ENCODE measurements at regions not wholly inside any gene's neighbourhood (a gene's known extent, or its start where the extent isn't known, plus 50 kb on each side); places are given as distances from the start of the nearest gene placed in this dataset.

DNA sequence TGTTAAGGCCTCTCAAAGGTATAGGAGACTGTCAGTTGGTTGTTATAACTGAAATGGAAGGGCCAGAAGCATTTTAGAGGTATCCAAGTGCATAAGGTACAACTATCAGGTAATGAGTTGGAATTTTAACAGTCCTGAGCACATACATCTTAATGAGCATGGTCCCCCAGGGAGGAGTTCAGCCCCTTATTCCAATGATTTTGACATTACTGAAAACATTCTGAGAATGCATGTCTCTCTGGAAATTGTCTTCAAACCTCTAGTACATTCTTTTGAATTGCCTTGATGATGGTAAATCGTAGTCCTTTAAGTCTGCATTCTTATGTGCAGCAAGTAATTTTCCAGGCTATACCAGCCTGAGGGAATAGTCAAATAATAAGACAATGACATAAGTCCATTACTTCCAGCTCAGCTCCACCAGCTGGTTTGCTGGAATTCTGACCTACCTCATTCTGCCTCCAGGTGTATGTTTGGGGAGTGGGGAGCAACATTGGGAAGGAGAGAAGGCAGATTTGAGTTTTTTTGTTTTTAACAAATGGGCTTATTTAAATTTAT, 239.2 kb downstream of the MSRB3 start:
- Histone ChIP-seq H3K9me3 (ENCODE audit: control insufficient read depth, insufficient read depth, low read length) (no peaks in the 10 kb centered on the region), H3K9ac (ENCODE audit: low read depth, low read length) (no peak overlapping the region), H3K36me3 (ENCODE audit: insufficient read depth, low read length) (no peaks in the 10 kb centered on the region), H3K4me1 (ENCODE audit: insufficient read depth, low read length) (no peaks in the 10 kb centered on the region)

DNA sequence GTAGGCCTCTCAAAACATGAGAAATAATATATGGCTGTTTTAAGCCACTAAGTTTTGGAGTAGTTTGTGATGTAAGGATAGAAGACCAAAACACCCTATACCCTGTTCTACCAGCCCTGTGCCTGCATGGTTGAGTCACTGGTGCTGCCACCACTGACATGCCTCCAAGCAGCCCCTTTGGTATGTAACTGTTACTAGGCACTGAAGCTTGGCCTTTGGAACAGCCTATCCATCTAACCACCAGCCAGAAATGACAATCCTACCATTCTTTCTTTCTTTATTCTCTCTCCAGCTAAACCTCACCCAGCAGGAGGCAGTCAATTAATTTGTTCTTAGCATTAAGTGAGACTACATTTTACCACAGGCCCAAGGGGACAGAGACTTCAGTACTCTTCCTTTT, 240.3 kb downstream of the MSRB3 start:
- H3K9me3 ChIP-seq (ENCODE audit: control insufficient read depth, insufficient read depth, low read length), result no peaks in the 10 kb centered on the region
- no peak overlapping the region for H3K9ac ChIP-seq (ENCODE audit: low read depth, low read length)
- no peaks in the 10 kb centered on the region for H3K4me1 ChIP-seq (ENCODE audit: insufficient read depth, low read length)
- no peaks in the 10 kb centered on the region for H3K36me3 ChIP-seq (ENCODE audit: insufficient read depth, low read length)

DNA sequence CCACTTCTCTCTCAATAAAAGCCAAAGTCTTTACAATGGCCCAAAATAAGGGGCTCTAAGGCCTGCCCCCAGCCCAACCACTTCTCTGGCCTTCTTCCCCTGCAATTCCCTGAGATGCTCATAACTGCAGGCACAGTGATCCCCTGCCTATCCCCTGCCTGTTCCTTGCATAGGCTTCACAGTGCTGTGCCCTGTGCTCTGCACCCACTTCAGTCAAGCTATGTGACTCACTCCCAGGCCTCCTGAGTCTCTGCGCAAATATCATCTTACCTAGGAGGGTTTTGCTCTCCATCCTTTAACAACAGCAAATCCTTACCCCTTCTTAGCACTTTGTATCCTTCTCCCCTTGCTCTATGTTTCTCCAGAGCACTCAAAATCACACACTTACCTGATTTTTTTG, 242.2 kb downstream of the MSRB3 start:
- Histone ChIP-seq H3K4me1 (ENCODE audit: insufficient read depth, low read length) (no peaks in the 10 kb centered on the region), H3K9ac (ENCODE audit: low read depth, low read length) (no peak overlapping the region), H3K36me3 (ENCODE audit: insufficient read depth, low read length) (no peaks in the 10 kb centered on the region), H3K9me3 (ENCODE audit: control insufficient read depth, insufficient read depth, low read length) (no peaks in the 10 kb centered on the region)

DNA sequence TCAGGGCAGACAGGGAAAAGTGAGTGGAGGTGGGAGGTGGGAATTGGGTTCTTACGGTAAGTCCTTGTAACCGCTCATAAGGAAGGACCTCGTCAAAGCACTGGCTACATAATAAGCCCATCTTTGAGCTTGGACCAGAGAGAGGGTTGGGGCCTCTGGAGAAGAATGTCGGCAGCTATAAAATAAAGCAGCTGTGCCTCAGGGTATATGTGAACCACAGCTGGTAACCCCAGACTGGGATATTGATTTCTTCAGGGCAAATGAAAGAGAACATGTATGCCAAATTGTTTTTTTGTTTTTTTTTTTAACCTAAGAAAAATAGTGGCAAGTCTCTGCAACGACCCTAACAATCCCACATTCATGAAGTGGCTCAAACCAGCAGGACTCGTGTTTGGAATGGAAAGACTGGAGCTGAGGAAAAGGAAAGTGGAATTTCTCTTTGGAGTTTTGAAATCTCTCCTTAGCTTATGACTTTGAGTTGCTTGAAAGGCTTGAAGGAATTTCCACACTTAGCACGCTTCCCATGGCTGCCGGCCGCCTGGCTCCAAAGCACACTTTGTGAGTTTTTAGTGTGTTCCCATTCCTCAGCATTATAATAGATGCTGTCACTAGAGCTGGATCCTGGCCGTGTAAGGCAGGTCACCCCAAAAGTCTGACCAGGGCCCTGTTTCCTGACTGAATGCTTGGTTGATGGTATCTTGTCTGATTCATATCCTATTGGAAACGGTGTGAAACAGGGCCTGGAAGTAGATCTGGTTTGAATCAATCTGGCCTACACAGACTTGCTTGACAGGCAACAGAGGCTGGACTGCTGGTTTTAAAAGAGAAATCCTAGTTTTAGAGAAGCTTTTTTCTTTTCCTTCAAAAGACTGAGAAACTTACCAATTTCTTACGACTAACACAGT, 244.7 kb downstream of the MSRB3 start:
- no peaks in the 10 kb centered on the region for H3K36me3 ChIP-seq (ENCODE audit: insufficient read depth, low read length)
- H3K4me1 ChIP-seq (ENCODE audit: insufficient read depth, low read length), result no peaks in the 10 kb centered on the region
- H3K9me3 ChIP-seq (ENCODE audit: control insufficient read depth, insufficient read depth, low read length), result no peaks in the 10 kb centered on the region
- H3K9ac ChIP-seq (ENCODE audit: low read depth, low read length), result no peak overlapping the region

DNA sequence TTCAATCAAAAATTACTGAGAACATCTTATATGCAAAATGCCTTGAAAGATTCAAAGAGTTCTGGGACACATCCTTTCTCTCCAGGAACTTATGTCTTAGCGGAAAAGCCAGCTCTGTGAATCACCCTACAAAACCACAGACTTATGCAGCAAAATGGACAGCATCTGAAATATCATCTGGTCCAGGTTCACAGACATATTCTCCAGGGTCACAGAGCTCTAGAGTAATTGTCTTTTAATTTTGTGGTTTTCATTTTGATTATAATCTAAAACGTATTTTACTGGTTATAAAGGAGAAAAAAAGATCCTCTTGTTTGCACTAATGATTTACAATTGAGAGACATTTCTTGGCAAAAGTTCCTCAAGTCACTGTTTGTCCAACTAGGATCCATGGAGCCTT, 246.2 kb downstream of the MSRB3 start:
- Histone ChIP-seq H3K9ac (ENCODE audit: low read depth, low read length) (no peak overlapping the region), H3K4me1 (ENCODE audit: insufficient read depth, low read length) (no peaks in the 10 kb centered on the region), H3K9me3 (ENCODE audit: control insufficient read depth, insufficient read depth, low read length) (no peaks in the 10 kb centered on the region)

DNA sequence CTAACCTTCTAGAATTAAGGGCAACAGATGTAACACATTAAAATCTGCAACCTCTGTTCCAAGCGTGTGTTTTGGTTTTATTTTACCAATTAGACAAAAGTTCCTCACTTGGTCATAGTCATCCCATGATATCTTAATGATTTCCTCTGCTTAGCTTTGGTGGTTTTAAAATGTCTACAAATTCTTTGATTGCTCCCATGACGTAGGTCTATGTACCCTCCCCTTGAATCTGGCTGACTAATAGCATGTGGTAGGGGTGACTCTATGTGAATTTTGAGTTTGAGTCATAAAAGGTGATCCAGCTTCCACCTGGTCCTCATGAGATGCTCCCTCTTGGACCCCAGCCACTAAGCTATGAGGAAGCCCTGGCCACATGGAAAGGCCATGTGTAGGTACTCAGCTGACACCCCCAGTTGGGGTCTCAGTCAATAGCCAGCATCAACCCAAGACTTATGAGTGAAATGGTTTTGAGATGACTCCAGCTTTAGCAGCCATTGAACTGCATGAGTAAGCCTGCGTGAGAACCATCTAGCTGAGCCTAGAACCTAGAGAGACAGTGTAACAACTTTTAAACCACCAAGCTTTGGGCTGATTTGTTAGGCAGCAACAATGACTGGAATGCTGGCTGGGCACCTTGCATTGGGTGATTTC, 247.1 kb downstream of the MSRB3 start:
- Histone ChIP-seq H3K9me3 (ENCODE audit: control insufficient read depth, insufficient read depth, low read length) (no peaks in the 10 kb centered on the region), H3K4me1 (ENCODE audit: insufficient read depth, low read length) (no peaks in the 10 kb centered on the region), H3K36me3 (ENCODE audit: insufficient read depth, low read length) (no peaks in the 10 kb centered on the region), H3K9ac (ENCODE audit: low read depth, low read length) (no peak overlapping the region)

More for the DNA sequence above, 246.2 kb downstream of the MSRB3 start:
- no peaks in the 10 kb centered on the region for H3K36me3 ChIP-seq (ENCODE audit: insufficient read depth, low read length)

DNA sequence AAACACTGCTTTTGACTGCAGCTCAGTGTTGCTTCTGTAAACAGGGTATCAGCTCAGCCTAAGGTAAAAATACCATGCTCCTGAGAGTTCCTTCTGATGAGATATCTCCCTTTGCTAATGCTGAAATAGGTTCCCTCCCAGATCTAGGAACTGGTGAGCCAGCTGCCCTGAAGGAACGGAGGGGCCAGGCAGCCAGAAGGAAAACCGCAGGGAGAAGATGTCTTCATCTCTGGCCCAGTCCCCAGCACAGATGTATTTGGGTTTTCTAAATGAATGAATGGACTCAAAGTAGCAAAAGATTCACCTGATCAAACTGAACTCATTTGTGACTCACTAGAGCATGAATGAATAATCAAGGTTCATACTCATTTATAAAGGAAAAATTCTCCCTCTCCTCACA, 247.8 kb downstream of the MSRB3 start:
- no peaks in the 10 kb centered on the region for H3K9me3 ChIP-seq (ENCODE audit: control insufficient read depth, insufficient read depth, low read length)
- H3K36me3 ChIP-seq (ENCODE audit: insufficient read depth, low read length), result no peaks in the 10 kb centered on the region
- no peak overlapping the region for H3K9ac ChIP-seq (ENCODE audit: low read depth, low read length)
- H3K4me1 ChIP-seq (ENCODE audit: insufficient read depth, low read length), result no peaks in the 10 kb centered on the region

DNA sequence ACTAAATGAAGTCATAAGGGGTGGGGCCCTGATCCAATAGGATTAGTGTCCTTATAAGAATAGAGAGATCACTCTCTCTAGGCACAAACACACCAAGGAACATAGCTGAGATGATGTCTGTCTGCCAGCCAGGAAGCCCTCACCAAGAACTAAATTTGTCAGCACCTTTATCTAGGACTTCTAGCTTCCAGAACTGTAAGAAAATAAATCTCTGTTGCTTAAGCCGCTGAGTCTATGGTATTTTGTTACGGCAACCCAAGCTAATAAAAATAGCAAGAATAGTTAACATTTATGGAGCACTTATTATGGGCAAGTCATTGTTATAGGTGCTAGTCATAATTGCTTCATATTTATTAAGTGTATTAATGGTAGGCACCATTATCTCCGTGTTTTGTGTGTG, 249.6 kb downstream of the MSRB3 start:
- peaks cover 11% of the 10 kb centered on the region for H3K4me1 ChIP-seq (ENCODE audit: insufficient read depth, low read length)
- no peak overlapping the region for H3K9ac ChIP-seq (ENCODE audit: low read depth, low read length)
- no peaks in the 10 kb centered on the region for H3K36me3 ChIP-seq (ENCODE audit: insufficient read depth, low read length)
- H3K9me3 ChIP-seq (ENCODE audit: control insufficient read depth, insufficient read depth, low read length), result no peaks in the 10 kb centered on the region

DNA sequence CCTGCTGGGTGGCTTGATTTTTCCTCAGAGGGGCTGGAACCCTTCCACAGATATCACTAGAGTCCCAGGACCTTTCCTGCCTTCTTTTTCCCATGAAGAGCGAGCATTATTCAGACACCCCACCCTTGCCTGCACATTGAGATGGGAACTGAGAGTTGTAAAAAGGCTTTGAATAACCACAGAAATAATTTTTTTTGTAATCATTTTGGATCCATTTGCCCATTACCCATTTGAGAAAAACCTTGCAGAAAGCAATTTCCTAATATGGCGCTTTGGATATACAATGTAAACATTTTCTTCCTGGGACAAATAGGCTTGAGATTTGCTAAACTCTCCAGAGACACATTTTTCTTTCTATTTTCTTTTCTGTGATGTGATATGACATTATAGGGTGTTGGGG, 250.6 kb downstream of the MSRB3 start:
- Histone ChIP-seq H3K9ac (ENCODE audit: low read depth, low read length) (no peak overlapping the region), H3K4me1 (ENCODE audit: insufficient read depth, low read length) (peaks cover 20% of the 10 kb centered on the region), H3K9me3 (ENCODE audit: control insufficient read depth, insufficient read depth, low read length) (no peaks in the 10 kb centered on the region), H3K36me3 (ENCODE audit: insufficient read depth, low read length) (no peaks in the 10 kb centered on the region)

DNA sequence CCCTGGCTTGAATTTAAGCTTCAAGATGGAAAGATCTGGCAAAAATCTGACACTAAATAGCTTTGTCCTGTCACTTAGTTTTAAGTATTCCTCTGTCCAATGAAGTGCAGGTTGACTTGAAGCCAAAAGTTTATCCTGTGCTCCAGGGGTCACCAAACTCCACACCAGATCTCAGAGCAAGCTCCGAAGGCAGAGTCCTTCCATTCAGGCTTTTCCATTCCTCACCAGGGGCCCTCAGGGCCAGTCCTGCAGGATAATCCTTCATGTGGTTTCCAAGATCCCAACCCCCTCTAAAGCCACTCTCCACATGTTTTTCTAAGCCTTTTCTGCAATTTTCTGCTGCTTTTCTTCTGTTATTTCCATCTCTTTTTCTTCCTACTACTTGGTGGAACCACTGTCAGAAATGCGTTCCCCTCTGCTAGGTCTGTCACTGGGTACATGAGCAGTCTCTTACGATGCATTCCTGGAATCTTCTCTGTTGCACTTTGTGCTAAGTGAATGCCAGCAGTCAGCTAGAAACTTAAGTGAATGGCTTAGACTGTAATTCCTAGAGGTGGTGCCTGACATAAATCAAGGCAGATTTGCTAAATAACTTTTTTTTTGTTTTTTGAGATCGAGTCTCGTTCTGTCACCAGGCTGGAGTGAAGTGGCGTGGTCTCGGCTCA, 251.4 kb downstream of the MSRB3 start:
- H3K9ac ChIP-seq (ENCODE audit: low read depth, low read length), result no peak overlapping the region
- H3K4me1 ChIP-seq (ENCODE audit: insufficient read depth, low read length), result peaks cover 20% of the 10 kb centered on the region
- no peaks in the 10 kb centered on the region for H3K36me3 ChIP-seq (ENCODE audit: insufficient read depth, low read length)

DNA sequence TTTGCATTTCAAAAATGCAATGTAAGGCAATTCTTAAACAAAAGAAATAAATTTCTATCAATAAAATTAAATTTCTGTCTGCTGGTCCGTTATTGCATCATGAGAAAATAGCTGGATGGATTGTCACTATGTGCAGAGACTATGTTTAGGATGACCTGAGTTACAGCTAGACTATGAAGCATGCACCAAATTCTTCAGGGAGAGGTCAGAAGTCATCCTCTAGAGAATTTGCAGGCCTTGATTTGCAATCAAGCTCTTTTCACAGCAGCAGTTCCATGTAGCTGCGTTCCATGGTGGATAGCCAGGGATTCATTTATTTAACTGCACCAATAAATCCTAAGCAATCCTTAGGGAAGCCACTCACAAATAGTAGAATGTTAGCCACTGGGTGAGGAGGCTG, 253.7 kb downstream of the MSRB3 start:
- Histone ChIP-seq H3K9me3 (ENCODE audit: control insufficient read depth, insufficient read depth, low read length) (no peaks in the 10 kb centered on the region), H3K36me3 (ENCODE audit: insufficient read depth, low read length) (no peaks in the 10 kb centered on the region), H3K9ac (ENCODE audit: low read depth, low read length) (no peak overlapping the region), H3K4me1 (ENCODE audit: insufficient read depth, low read length) (peaks cover 20% of the 10 kb centered on the region)

More for the DNA sequence above, 251.4 kb downstream of the MSRB3 start:
- no peaks in the 10 kb centered on the region for H3K9me3 ChIP-seq (ENCODE audit: control insufficient read depth, insufficient read depth, low read length)

DNA sequence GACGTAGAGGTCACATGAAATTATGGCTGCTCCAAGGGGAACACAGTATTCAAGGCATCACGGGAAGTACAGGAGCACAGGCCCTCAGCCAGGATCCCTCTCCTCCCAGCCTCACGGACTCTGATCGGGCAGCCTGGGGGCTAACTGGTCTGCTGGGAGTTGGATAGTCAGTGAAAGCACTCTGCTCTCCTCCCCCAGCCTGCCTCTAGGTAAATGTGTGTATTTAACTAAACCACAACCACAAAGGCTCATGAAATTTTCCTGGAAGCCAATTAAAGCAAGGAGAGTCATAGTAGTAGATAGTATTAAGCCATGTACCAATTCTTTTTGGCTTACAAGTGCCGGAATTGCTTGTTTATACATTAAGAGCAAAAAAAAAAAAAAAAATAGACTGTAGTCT, 254.3 kb downstream of the MSRB3 start:
- Histone ChIP-seq H3K4me1 (ENCODE audit: insufficient read depth, low read length) (peaks cover 20% of the 10 kb centered on the region), H3K9me3 (ENCODE audit: control insufficient read depth, insufficient read depth, low read length) (no peaks in the 10 kb centered on the region)

DNA sequence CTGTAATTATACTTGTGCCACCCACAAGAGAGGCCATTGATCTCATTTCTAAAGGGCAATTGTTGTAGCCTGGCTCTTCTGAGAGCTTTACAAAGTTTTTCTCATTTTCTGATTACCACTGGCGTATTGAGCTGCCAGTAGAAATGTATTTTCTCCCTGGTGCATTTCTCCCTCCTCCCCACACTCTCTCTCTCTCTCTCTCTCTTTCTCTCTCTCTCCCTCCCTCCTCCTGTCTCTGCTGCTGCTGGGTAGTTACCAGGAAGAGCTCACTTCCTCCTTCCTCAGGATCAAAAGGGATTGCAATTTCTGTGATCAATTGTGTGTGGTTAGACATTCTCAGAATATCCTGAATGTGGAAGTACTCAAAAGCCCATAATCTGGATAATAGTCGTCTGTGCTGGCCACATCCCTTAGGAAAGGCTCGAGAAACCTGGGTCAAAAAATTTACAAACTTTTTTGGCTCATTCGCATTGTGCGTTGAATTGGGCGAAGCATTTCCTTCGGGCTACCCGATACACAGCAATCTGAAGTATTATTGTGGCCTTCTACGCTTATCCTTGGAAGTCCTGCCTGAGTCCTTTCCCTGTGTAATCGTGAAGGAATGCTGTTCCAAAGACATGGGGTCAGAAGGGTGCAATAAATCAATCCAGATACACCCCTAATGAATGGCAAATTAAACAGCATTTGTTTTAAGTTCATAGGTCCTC, 254.8 kb downstream of the MSRB3 start:
- Histone ChIP-seq H3K4me1 (ENCODE audit: insufficient read depth, low read length) (peaks cover 20% of the 10 kb centered on the region), H3K36me3 (ENCODE audit: insufficient read depth, low read length) (no peaks in the 10 kb centered on the region), H3K9me3 (ENCODE audit: control insufficient read depth, insufficient read depth, low read length) (peaks cover under 1% of the 10 kb centered on the region; the same call in 1 of the 2 replicates), H3K9ac (ENCODE audit: low read depth, low read length) (no peak overlapping the region)

More for the DNA sequence above, 254.3 kb downstream of the MSRB3 start:
- Histone ChIP-seq H3K9ac (ENCODE audit: low read depth, low read length) (no peak overlapping the region), H3K36me3 (ENCODE audit: insufficient read depth, low read length) (no peaks in the 10 kb centered on the region)

Measured in ES-I3 (cell line).